Fibroblast of lung (primary cell): ENCODE measurements at regions not wholly inside any gene's neighbourhood (a gene's known extent, or its start where the extent isn't known, plus 50 kb on each side); places are given as distances from the start of the nearest gene placed in this dataset.

Experiments used
- DNase-seq, 2 donors: peaks; one replicate each; pipeline versions ENCODE4 v3.0.0 to v3.0.0-alpha.2; 2010; ENCODE audit warnings: low read depth in 2 of 2
- H2AFZ ChIP-seq: 2 replicates; pipeline ENCODE4 v1.5.1; 2012; ENCODE audit warnings: low read length, control low read depth, inconsistent platforms
- H3K27ac ChIP-seq: 2 replicates; pipeline ENCODE4 v1.5.1; 2011; ENCODE audit warnings: low read length, control low read depth; ENCODE audit not compliant: insufficient read depth
- H3K27me3 ChIP-seq: 2 replicates; pipeline ENCODE4 v1.5.1; 2011; ENCODE audit warnings: mild to moderate bottlenecking, low read length; ENCODE audit not compliant: control insufficient read depth, insufficient read depth
- H3K36me3 ChIP-seq: 2 replicates; pipeline ENCODE4 v1.5.1; 2011; ENCODE audit warnings: low read length; ENCODE audit not compliant: control insufficient read depth, insufficient read depth
- H3K4me1 ChIP-seq: 2 replicates; pipeline ENCODE4 v1.5.1; 2011; ENCODE audit warnings: low read length; ENCODE audit not compliant: control insufficient read depth, insufficient read depth; ENCODE audit errors: extremely low read depth
- H3K4me2 ChIP-seq: 2 replicates; pipeline ENCODE4 v1.5.1; 2011; ENCODE audit warnings: low read length, control low read depth; ENCODE audit not compliant: insufficient read depth; ENCODE audit errors: extremely low read depth
- H3K4me3 ChIP-seq, 4 experiments: fragments of 200-600 bp in 1 of 4; sonication (generic) in 1 of 4; replicated peaks in 1 of 4; 2 replicates each; pipeline ENCODE4 v1.5.1; 2011 to 2016; ENCODE audit warnings: low read length in 4 of 4, low read depth in 3 of 4, mild to moderate bottlenecking in 3 of 4, control low read depth in 2 of 4, inconsistent platforms in 1 of 4, mixed read lengths in 1 of 4; ENCODE audit not compliant: insufficient read depth in 1 of 4; ENCODE audit errors: control extremely low read depth in 1 of 4
- H3K79me2 ChIP-seq: 2 replicates; pipeline ENCODE4 v1.5.1; 2012; ENCODE audit warnings: mild to moderate bottlenecking, low read length, inconsistent platforms; ENCODE audit not compliant: control insufficient read depth, insufficient read depth
- H3K9ac ChIP-seq: 2 replicates; pipeline ENCODE4 v1.5.1; 2011; ENCODE audit warnings: mild to moderate bottlenecking, low read length, control low read depth; ENCODE audit not compliant: insufficient read depth
- H3K9me3 ChIP-seq: 2 replicates; pipeline ENCODE4 v1.5.1; 2012; ENCODE audit warnings: low read depth, low read length; ENCODE audit not compliant: control insufficient read depth, insufficient read depth
- H4K20me1 ChIP-seq: 2 replicates; pipeline ENCODE4 v1.5.1; 2011; ENCODE audit warnings: low read length; ENCODE audit not compliant: control insufficient read depth, insufficient read depth; ENCODE audit errors: extremely low read depth
- CTCF ChIP-seq, 2 donors: IDR thresholded peaks in 1 of 2; conservative IDR thresholded peaks in 1 of 2; 1 replicate in 1 of 2; 2 replicates in 1 of 2; pipeline ENCODE4 v1.5.1; 2011 to 2012; ENCODE audit warnings: low read length in 2 of 2, control low read depth in 1 of 2, inconsistent platforms in 1 of 2, low read depth in 1 of 2, mild to moderate bottlenecking in 1 of 2
- EZH2 ChIP-seq: IDR thresholded peaks from 2 replicates; pipeline ENCODE4 v1.5.1; 2012; ENCODE audit warnings: low read length, control low read depth, mild to moderate bottlenecking; ENCODE audit errors: missing control alignments

- Histone ChIP-seq H3K27me3 (peaks cover 7% of the 10 kb centered on the region), H4K20me1 (no peaks in the 10 kb centered on the region), H3K4me1 (no peaks in the 10 kb centered on the region), H3K9ac (no peak overlapping the region), H3K79me2 (no peaks in the 10 kb centered on the region), H3K4me2 (no peak overlapping the region), H2AFZ (no peak overlapping the region), H3K27ac (no peak overlapping the region), H3K36me3 (no peaks in the 10 kb centered on the region), H3K9me3 (no peaks in the 10 kb centered on the region), H3K4me3 (no peak overlapping the region)
- no peak for TF ChIP-seq CTCF (conservative IDR thresholded peaks at IDR 0.05 in 1 of 2, IDR thresholded peaks at IDR 0.05 in 1 of 2; ENCODE audit: low read depth in 1 of 2, low read length in 2 of 2)
- TF ChIP-seq EZH2 = no peak
- DNase-seq = no peak
Observed at GRCh38 chr18:10215446-10215845, 239.0 kb upstream of the APCDD1 start.

- Histone ChIP-seq H3K27ac (no peak overlapping the region), H2AFZ (no peak overlapping the region)
- no peak for DNase-seq
Observed at GRCh38 chr18:10216791-10217190, 237.6 kb upstream of the APCDD1 start.

DNA sequence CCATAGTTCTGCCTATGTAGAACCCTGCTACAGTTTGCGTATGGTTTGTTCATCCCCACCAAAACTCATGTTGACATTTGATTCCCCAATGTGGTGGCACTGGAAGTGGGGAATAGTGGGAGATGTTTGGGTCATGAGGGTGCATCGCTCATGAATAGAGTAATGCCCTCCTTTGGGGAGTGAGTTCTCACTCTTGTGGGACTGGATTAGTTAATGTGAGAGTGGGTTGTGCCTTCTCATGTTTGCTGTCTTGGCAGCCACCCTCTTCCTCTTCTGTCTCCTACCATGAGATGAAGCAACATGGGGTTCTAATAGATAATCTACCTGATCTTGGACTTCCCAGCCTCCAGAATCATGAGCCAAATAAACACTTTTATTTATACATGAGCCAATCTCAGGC, 237.2 kb upstream of the APCDD1 start:
- no peaks in the 10 kb centered on the region for H3K4me1 ChIP-seq
- H3K4me2 ChIP-seq = no peak overlapping the region
- no peaks in the 10 kb centered on the region for H3K36me3 ChIP-seq
- H3K9ac ChIP-seq = no peak overlapping the region
- H3K79me2 ChIP-seq = no peaks in the 10 kb centered on the region
- no peak for TF ChIP-seq EZH2
- no peak for TF ChIP-seq CTCF (conservative IDR thresholded peaks at IDR 0.05 in 1 of 2, IDR thresholded peaks at IDR 0.05 in 1 of 2; ENCODE audit: low read depth in 1 of 2, low read length in 2 of 2)
- no peaks in the 10 kb centered on the region for H3K9me3 ChIP-seq
- no peak overlapping the region for H3K4me3 ChIP-seq
- no peaks in the 10 kb centered on the region for H4K20me1 ChIP-seq
- DNase-seq = no peak
- peaks cover 7% of the 10 kb centered on the region for H3K27me3 ChIP-seq
- no peak overlapping the region for H3K27ac ChIP-seq
- H2AFZ ChIP-seq = no peak overlapping the region

More at GRCh38 chr18:10216791-10217190, 237.6 kb upstream of the APCDD1 start:
- no peaks in the 10 kb centered on the region for H3K9me3 ChIP-seq
- no peak overlapping the region for H3K4me2 ChIP-seq
- TF ChIP-seq CTCF (conservative IDR thresholded peaks at IDR 0.05 in 1 of 2, IDR thresholded peaks at IDR 0.05 in 1 of 2; ENCODE audit: low read depth in 1 of 2, low read length in 2 of 2) (no peak), EZH2 (no peak)
- no peaks in the 10 kb centered on the region for H4K20me1 ChIP-seq
- no peaks in the 10 kb centered on the region for H3K4me1 ChIP-seq
- H3K9ac ChIP-seq = no peak overlapping the region
- H3K4me3 ChIP-seq = no peak overlapping the region
- H3K36me3 ChIP-seq = no peaks in the 10 kb centered on the region
- no peaks in the 10 kb centered on the region for H3K79me2 ChIP-seq
- H3K27me3 ChIP-seq = peaks cover 7% of the 10 kb centered on the region
